AG04449 (cell line): ENCODE measurements at regions not wholly inside any gene's neighbourhood (a gene's known extent, or its start where the extent isn't known, plus 50 kb on each side); places are given as distances from the start of the nearest gene placed in this dataset.

ENCODE experiments used
- CTCF ChIA-PET: fragments of 350-600 bp; formaldehyde crosslinking; extraction: SDS; loops from one replicate; lab custom pipeline; 2021; ENCODE audit warnings: antibody characterized with exemption; lab: Yijun Ruan, JAX
- POLR2A ChIA-PET: fragments of 400-600, 350-600 bp; formaldehyde crosslinking; extraction: SDS; loops from one replicate; lab custom pipeline; 2020; ENCODE audit warnings: antibody characterized with exemption, inconsistent platforms; lab: Yijun Ruan, JAX
- DNase-seq: peaks from one replicate; pipeline ENCODE4 v3.0.0-alpha.2; 2010; ENCODE audit warnings: low read depth, low spot score
- H3K4me3 ChIP-seq: 2 replicates; pipeline ENCODE4 v1.5.1; 2011; ENCODE audit warnings: low read depth, mild to moderate bottlenecking, control low read depth, low read length
- CTCF ChIP-seq: IDR thresholded peaks from one replicate; pipeline ENCODE4 v1.5.1; 2011; ENCODE audit warnings: mild to moderate bottlenecking, moderate library complexity, low read length, control low read depth, inconsistent platforms; ENCODE audit not compliant: insufficient read depth; ENCODE audit errors: missing control alignments

GRCh38 chr10:78972160-78972946 is 96.4 kb upstream of the ZMIZ1 start:
- no peak overlapping the region for H3K4me3 ChIP-seq
- no peak for TF ChIP-seq CTCF
- DNase-seq = no peak
- ChIA-PET POLR2A (interaction anchor here (1.0 to 1.5 kb wide), 2 partner anchors 9 to 185 kb away, joined by 3 read pairs; no protein-coding TSS in a partner anchor), CTCF (interaction anchor here (0.9 to 1.1 kb wide), 2 partner anchors 10 to 222 kb away, joined by 3 to 4 read pairs; no protein-coding TSS in a partner anchor)

GRCh38 chr10:78972947-78973900 is 95.5 kb upstream of the ZMIZ1 start:
- TF ChIP-seq CTCF = no peak
- CTCF ChIA-PET = interaction anchor here (0.7 to 2.2 kb wide), 7 partner anchors 11 to 762 kb away, joined by 3 to 7 read pairs (median 4); no protein-coding TSS in a partner anchor
- POLR2A ChIA-PET = interaction anchor here (0.7 to 1.5 kb wide), 7 partner anchors 9 to 749 kb away, joined by 3 to 5 read pairs (median 3); no protein-coding TSS in a partner anchor
- DNase-seq = peak; percentile 63
- peak overlapping the region; percentile 49 for H3K4me3 ChIP-seq

- DNase-seq = no peak
- ChIA-PET CTCF (interaction anchor here (0.7 to 2.2 kb wide), 10 partner anchors 10 to 763 kb away, joined by 3 to 19 read pairs (median 4); no protein-coding TSS in a partner anchor), POLR2A (interaction anchor here (0.7 to 1.6 kb wide), 7 partner anchors 14 to 750 kb away, joined by 3 to 5 read pairs (median 3); no protein-coding TSS in a partner anchor)
Observed at GRCh38 chr10:78973901-78974616, 94.7 kb upstream of the ZMIZ1 start.

GRCh38 chr10:78974617-78975317 is 94.0 kb upstream of the ZMIZ1 start:
- no peak overlapping the region for H3K4me3 ChIP-seq
- TF ChIP-seq CTCF = peak; percentile 56
- ChIA-PET POLR2A (interaction anchor here (0.7 to 1.6 kb wide), 3 partner anchors 13 to 218 kb away, joined by 3 to 4 read pairs (median 3); no protein-coding TSS in a partner anchor), CTCF (interaction anchor here (0.6 to 2.2 kb wide), 14 partner anchors 10 to 274 kb away, joined by 3 to 19 read pairs (median 4); no protein-coding TSS in a partner anchor)
- peak; percentile 55 for DNase-seq

More at GRCh38 chr10:78973901-78974616, 94.7 kb upstream of the ZMIZ1 start:
- peak overlapping the region; percentile 48 for H3K4me3 ChIP-seq
- TF ChIP-seq CTCF = no peak

- ChIA-PET POLR2A (no interaction called here), CTCF (no interaction called here)
- no peak for DNase-seq
- no peak overlapping the region for H3K4me3 ChIP-seq
- no peak for TF ChIP-seq CTCF
Observed at GRCh38 chr10:78975926-78976325, 92.8 kb upstream of the ZMIZ1 start.
